Colon (tissue), 2 donors: ENCODE measurements at regions not wholly inside any gene's neighbourhood (a gene's known extent, or its start where the extent isn't known, plus 50 kb on each side); places are given as distances from the start of the nearest gene placed in this dataset.
"Not testable (repeated sequence)": the region's sequence is repeated elsewhere in the genome, so short reads cannot be mapped to it uniquely, and the experiment has no call there.

Experiments used
- FAIRE-seq: peaks from 2 replicates; lab custom pipeline; 2012; peaks lifted over from hg19 to GRCh38; lab: Jason Lieb, UNC
- donor health status: control.
- donor health status: control.

DNA sequence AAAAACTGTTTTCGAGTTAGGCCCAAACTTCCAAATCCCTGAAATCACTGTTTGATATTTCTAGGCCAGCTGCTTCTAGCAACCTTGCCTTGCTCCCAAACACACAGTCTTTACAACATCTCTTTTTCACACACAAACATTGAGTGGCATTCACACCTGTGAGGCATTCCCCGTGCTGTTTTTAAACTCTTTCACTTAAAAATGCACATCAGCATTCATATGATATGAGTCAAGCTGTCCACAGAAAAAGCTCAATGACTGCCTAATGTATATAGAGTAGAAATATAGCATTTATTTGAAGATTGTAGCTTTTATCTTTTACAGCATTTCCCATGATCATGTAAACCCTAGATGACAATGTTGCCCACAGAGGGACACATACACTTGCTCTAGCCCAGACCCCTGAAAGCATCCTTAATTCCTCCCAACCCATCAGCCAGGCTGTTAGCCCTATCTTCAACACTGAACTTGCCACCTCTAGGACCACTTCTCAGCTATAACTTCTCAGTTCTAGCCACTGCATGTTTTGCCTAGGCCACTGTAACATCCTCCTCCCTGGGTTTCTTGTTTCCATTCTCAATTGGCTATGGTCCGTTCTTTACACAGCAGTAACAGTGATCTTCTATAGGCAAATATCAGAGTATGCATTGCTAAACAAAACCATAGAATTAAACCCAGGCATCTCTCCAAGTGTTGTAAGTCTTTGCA is 782.6 kb downstream of the DIPK2A start:
- FAIRE-seq = no peak

DNA sequence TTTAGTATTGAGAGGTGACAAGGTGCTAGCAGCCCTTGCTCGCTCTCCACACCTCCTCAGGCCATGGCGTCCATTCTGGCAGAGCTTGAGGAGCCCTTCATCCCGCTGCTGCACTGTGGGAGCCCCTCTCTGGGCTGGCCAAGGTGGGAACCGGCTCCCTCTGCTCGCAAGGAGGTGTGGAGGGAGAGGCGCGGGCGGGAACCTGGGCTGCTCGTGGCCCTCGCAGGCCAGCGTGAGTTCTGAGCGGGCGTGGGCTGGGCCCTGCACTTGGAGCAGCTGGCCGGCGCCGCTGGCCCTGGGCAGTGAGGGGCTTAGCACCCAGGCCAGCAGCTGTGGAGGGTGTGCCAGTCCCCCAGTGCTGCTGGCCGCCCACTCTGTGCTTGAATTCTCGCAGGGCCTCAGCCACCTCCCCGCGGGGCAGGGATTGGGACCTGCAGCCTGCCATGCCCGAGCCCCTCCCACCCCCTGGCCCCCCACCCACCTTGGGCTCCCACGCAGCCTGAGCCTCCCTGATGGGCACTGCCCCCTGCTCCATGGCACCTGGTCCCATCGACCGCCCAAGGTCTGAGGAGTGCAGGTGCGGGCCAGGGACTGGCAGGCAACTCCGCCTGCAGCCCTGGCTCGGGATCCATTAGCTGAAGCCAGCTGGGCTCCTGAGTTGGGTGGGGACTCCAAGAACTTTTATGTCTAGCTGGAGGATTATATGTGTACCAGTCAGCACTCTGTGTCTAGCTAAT is 785.2 kb downstream of the DIPK2A start:
- FAIRE-seq = no peak

DNA sequence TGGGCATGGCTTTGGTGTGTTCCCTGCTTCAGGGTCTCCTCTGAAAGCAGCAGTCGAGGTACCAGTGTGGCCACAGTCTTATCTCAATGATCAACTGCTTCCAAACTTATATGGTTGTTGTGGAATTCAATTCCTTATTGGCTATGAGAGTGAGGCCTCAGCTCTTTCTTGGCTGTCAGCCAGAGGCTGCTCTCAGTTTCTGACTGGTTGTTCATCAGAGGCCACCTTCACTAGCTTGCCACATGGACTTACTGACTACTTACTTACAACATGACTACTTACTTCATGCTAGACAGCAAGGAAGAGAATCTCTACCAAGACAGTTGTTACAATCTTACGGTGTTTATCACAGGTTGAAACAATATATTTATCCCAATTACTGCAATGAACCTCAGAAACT is 789.2 kb downstream of the DIPK2A start:
- no peak for FAIRE-seq

DNA sequence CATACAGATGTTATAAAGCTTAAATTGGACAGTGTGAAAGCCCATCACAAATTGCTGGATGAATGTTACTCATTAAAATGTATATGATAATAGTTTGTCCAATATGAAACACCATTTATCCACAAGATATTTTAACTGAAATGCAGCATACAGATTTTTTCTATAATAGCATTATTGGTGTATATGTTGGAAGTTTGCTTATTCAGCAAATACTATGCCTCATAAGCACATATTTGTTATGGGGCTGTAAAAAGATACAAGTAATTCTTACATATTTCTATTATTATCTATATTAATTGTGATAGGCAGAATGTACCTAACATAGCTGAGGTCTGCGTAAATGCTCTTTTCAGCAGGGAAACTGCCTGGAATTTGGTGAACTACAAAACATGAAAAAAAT is 790.5 kb downstream of the DIPK2A start:
- no peak for FAIRE-seq

DNA sequence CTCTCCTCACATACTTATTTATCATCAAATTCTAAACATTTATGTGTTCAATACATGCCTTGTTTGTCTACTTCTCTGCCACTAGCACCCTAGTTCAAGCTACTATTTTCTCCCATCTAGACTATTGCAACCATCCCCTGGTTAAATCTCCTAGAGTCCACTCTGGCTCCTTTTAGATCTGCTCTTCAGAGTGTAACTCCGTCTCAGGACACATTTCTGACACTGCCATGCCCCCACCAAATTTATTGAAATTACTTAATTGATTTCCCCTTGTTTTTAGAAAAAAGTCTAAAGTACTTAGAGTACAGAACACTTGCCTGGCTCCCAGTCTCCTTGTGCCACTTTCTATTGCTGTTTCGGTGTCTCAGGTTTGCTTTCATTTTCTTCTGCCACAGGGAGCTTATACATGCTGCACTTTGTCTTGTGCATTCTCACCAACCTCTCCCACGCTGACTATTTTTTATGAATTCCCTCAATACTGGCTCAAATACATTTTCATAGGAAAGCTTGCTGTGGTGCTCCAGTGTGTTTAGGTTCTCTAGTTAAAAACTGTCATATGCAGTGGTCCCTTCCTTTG is 792.3 kb downstream of the DIPK2A start:
- FAIRE-seq = no peak

DNA sequence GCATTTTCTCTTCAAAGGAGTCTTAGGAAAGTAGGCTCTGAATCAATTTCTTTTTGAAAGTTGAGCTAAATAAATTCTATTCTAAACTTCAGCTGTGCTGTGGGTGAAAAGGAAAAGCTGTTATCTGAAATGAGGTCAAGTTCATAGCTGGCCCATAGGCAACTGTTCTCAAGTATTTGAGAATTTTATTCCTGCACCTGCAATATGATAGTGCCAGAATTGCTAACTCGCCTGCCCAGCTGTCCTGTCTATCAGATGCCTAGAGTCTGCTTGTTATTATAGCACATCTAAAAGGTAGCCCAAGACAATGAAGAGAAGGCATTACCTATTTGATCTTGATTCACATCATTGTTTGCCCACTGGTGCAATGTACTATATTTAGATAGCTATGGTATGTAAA is 798.7 kb downstream of the DIPK2A start:
- FAIRE-seq = no peak

DNA sequence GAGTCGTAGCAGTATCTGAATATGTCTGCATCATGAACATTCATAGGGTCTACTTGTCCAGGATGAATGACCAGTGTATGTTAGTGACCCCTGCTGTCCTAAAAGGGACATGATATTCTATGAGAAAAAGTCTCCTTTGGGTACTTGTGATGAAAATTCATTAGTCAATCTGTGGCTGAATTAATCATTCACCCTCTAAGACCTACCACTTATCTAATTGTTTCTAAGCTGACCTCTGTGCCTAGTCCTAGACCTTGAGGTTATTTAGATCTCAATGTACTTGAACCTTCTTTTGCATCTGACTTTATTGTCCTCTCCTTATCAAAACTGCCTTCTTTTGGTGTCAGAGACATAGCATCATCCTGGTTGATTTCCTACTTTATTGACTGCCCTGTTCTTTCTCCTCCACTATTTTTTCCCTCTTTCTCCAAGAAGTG is 799.3 kb downstream of the DIPK2A start:
- no peak for FAIRE-seq

DNA sequence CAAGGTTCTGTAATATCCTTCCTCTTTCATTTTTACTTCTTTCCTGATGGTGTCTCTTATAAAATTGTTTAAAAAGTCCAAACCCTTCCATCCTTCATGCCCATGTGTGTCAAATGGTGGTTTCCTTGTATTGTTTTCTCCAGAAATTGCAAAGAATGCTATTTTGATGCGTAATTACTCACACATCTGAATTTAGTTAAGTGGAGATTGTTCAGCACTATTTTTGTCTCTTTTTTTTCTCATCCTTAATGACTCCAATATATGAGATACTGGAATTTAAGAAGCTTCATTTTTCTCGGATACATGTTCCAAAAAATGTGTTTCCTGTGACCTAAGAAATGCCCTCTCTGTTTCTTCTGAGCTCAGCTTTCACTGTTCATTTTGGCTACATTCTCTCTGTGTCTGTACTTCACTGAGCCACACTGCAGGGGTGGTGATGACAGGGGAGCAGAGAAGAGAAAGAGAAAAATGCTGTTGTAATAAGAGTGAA is 799.8 kb downstream of the DIPK2A start:
- no peak for FAIRE-seq

DNA sequence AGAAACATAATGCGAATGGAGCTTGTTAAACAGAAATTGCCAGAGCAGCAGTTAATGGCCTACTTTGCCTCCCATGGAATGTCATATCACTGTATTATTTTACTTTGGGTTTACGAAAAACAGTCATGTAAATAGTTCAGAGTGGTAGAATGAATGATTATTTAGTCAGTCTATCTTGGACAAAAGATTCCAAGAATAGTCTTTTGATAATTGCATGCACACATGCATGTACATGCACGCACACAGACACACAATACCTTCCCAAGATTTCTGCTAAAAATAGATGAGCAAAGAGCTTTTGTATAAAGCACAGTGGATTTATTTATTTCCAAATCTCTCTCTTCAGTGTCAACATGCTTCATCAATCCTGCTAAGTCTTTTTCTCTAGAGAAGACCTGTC is 800.7 kb downstream of the DIPK2A start:
- FAIRE-seq = no peak

DNA sequence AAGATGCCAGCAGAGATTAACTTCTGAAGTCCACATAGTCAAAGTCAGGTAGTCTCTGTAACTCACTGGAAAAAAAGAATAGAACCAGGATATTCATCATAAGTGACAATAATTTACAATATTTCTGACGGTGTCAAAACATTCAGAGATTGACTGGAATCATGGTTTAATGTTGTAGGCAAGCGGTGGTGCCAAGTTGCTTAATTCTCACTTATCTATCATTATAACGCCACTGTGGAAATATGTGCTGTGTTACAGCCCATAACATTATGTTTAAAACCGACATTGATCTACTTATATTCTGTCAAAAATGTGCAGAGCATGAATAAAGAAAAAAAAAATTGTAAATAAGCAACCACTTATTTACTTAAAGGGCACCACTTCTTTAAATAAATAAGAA is 801.7 kb downstream of the DIPK2A start:
- FAIRE-seq = no peak

DNA sequence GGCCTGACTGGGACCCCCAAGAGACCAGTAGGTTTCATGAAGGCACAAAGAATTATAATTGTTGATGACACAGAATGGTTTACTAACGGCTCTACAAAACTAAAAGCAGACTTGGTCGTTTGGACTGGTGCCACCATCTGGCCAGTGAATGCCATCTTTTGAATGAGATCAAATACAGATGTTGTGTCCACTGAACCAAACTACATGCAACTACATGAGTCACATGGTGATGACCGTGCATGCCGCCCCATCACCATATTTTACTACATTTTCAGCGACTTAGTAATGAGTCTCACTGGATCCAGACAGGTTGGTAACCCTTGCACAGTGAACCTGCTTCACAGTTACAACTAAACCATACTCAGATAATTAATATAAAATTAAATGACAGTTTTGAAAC is 803.3 kb downstream of the DIPK2A start:
- FAIRE-seq = no peak

DNA sequence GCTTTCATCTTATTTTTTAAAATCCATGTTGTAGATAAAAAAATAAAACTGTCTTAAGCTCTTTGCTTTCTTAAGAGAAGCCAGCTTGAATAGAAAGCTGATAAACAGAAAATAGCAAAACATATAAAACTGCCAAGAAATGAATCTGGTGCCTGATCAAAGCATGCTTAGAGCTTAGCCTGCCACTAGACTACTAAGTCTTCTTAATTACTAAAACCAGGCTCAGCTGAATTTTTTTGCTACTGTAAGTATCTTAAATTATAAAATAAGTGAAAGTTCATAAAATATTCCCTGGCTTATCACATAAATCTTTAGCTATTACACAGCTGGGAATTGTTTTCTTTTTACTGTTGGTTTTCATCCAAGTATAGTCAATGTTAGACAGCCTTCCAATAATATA is 803.9 kb downstream of the DIPK2A start:
- no peak for FAIRE-seq

DNA sequence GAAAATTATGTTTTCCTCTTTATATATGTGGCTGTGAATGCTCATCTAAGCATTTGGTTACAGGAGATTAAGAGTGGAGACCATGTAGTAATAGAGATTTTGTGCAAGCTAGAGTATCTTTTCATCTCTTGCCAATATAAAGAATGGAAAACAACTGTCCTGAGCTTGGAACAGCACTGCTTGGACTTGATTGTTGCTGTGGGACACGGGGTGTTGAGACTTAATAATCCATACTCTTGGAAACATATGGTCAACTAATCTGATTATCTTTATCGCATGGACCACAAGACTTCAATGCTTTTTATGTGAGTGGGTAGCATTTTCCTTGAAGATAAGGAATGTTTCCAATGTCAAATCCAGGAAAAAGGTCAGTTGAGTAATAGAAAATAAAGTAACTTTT is 806.3 kb downstream of the DIPK2A start:
- no peak for FAIRE-seq

DNA sequence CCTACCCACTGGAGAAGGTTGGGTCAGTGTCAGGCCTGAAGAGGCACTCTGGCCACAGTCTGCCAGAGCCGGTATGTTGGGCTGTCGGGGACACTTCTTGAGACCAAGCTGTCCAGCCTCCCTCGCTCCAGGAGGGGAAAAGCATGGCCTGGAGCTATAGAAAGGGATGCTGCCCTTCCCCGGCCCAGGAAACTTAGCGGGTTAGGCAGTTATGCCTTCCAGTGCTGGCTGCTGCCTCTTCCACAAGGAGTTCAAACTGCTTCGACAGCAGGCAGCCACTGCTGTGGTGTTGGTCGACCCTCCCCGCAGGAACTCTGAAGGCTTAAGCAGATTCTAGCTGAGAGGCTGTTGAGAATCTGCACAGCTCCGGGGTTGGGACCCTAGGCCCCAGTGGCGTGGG is 819.4 kb downstream of the DIPK2A start:
- no peak for FAIRE-seq

DNA sequence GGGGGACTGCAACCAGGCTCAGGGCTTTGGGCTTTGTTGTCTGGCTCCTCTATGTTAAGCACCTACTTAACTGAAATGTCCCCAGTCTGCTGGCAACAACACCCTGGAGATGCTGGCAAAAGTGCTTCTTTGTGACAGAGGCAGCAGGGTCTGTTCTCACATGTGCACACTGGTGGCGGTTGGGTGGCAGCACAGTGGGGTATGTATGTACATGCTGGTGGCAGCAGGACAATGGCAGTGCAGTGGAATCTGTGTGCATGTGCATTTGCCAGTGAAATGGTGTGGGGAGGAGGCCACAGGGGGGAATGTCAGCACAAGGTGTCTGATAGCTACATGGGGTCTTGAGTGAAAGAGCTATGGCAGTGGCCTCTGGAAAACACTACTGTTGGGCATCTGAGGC is 830.3 kb downstream of the DIPK2A start:
- FAIRE-seq = no peak

DNA sequence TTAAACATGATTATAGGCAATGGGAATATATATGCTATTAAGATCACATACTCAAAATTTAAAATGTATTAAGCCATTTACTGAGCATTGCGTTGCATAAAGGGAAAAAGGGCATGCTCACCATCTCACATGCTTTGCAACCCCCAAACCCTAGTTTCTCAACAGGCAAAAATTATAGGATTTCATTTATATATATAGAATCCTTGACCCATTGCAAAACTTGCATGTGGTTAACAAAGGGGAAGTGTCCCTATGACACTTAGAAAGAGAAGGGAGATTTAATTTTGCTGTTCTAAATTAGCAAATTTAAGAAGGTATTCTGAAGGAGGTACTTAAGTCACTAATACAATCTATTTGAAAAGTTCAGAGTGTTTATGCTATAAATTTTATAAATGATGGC is 837.8 kb downstream of the DIPK2A start:
- FAIRE-seq = no peak

DNA sequence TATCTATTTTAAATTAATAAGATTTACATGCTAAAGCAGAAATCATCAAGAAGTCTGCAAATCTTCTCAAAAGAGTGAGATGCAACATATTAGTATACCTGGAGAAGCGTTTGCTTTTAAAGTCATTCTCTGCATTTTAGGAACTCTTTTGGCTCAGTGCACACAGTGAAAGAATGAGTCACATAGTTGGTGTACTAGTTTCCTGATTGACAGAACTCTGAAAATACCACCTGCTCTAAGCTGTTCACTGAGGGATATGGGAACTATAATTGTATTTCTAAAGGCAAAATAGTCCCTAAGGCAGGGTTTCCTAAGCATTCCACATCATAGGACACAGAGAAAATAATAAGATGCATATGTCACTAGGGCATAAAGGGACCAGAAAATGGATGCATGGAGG is 838.5 kb downstream of the DIPK2A start:
- FAIRE-seq = no peak

DNA sequence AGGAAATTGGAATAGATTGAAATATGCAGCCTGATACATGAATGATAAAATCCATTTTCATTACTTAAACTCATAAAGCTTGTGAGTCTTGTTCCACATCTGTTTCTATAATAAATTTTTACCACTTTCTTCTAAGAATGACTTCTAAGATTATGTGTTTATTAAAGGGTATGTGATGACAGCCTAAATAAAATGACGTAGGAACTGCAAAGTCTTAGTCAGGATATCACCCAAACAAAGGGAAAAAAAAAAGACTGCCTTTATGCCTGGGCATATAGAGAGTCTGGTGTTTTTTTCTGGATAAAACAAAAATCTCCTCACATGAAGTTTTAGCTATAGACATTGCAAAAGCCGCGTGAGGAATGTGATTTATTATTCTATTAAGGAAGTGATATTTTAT is 844.0 kb downstream of the DIPK2A start:
- FAIRE-seq = no peak

DNA sequence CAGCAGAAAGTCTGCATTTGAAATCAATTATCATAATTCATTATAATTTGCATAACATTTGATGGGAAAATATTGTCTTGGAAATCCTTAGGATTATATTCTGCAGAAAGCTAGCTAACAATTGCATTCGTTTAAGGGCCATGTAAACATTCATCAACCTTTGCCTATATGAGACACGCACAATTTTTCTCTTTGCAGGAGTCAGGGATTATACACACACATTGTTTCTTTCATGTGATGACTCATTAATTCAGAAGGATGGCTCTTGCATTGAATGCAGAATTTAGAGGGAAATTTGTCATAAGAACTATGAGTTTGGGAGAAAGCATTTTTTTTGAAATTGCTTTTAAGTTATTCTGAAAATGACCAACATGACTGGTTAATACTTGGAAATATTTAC is 844.7 kb downstream of the DIPK2A start:
- FAIRE-seq = no peak

DNA sequence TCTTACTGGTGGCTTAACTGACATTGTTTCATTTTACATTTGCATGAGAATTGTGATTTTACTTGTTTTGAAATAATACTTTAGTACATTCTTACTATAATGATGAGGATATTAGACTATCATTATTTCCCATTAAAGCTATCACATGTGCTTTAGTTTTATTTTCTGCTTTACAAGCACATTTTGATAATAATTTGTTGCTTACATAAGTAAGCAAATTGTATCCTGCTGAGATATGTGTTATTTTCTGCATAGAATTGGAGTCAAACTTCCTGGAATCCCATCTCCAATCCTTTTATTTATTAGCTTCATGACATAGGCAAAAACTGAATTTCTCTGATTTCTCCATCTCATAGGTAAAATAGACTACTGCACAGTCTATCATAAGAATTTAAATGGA is 847.4 kb downstream of the DIPK2A start:
- no peak for FAIRE-seq

DNA sequence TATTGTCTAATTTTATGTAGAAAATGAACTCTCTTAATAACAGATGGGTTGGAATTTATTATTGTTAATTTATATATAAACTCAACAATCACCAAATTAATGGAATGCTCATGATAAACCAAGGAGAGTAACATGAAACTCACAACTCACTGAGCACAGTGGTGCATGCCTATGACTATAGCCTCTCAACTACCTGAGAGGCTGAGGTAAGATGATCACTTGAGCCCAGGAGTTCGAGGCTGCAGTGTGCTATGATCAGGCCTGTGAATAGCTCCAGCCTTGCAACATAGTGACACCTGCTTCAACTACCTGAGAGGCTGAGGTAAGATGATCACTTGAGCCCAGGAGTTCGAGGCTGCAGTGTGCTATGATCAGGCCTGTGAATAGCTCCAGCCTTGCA is 848.6 kb downstream of the DIPK2A start:
- not testable (repeated sequence) for FAIRE-seq

DNA sequence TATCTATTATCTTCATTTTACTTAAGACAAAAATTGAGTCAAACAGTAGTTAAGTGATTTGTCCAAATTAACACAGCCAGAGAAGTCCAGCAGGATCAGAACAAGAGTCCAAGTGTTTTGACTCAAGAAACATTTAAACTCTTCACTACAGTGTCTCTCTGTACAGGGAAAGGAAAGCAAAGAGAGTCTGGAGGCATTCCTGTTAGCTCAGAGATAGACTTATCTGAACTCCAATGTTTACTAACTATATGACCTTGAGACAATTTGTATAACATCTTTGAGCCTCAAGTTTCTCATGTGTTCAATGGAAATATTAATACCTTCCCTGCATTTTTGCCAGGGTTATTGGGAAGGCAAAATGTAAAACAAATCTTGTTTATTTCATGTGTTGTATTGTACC is 849.1 kb downstream of the DIPK2A start:
- no peak for FAIRE-seq

DNA sequence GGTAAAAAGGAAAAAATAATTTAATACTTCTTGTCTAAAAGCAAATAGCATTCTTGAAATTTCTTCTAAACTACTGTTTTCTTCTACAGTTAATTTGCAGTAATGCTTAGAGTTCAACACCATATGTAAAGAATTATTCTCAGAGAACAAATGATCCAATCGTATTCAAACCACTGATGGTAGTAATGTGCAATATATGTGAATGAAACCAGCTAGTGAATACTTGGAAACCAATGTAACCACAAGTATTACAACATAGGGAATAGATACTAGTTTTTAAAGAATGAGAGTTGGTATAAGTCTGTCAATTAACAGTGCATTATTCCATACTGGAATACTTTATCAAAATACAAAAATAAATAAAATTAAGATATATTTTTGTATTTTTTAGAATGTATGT is 850.0 kb downstream of the DIPK2A start:
- FAIRE-seq = no peak

DNA sequence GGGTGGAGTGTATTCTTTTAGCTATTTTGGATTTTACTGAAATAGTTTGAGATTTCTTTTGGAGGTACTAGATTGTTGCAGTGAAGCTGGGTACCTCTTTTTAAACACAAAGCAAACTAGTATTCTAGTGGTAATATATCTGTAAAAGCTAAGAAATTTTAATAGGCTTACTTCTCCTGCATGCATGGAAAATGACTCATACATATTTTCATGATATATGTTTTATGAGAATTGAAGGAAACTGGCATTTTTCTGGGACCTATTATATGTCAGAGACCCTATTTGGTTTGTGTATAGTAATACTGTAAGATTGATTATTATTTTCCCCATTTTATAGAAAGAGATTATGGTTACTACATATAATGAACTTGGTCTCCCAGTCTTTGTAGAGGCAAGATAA is 851.0 kb downstream of the DIPK2A start:
- FAIRE-seq = no peak
